ENCODE measurements at regions not wholly inside any gene's neighbourhood (a gene's known extent, or its start where the extent isn't known, plus 50 kb on each side); places are given as distances from the start of the nearest gene placed in this dataset.
A peak's percentile ranks its signal among the peaks of the same experiment; 100 is the strongest.

DNA sequence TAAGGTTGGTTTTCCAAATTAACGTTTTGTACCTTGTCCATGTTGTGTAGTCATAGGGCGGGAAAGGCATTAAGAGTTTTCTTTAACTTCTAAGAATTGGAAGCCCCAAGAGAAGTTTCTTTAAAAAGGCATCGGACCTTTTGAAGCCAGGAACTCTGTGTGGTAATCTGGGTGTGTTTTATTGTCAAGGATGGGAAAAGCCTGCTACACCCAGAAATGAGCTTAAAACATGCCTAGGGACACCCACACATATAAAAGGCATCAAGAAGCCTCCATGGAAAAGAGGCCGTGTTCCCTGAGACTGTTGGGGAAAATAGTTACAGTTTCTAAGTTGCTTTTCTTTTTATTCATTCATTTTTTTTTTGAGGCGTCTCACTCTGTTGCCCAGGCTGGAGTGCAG, 81.0 kb upstream of the PTHLH start:
- TF ChIP-seq, protein P1, sequence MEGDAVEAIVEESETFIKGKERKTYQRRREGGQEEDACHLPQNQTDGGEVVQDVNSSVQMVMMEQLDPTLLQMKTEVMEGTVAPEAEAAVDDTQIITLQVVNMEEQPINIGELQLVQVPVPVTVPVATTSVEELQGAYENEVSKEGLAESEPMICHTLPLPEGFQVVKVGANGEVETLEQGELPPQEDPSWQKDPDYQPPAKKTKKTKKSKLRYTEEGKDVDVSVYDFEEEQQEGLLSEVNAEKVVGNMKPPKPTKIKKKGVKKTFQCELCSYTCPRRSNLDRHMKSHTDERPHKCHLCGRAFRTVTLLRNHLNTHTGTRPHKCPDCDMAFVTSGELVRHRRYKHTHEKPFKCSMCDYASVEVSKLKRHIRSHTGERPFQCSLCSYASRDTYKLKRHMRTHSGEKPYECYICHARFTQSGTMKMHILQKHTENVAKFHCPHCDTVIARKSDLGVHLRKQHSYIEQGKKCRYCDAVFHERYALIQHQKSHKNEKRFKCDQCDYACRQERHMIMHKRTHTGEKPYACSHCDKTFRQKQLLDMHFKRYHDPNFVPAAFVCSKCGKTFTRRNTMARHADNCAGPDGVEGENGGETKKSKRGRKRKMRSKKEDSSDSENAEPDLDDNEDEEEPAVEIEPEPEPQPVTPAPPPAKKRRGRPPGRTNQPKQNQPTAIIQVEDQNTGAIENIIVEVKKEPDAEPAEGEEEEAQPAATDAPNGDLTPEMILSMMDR (IDR thresholded peaks at IDR 0.05; ENCODE audit: extremely low read depth, low read depth, low read length), result no peak

DNA sequence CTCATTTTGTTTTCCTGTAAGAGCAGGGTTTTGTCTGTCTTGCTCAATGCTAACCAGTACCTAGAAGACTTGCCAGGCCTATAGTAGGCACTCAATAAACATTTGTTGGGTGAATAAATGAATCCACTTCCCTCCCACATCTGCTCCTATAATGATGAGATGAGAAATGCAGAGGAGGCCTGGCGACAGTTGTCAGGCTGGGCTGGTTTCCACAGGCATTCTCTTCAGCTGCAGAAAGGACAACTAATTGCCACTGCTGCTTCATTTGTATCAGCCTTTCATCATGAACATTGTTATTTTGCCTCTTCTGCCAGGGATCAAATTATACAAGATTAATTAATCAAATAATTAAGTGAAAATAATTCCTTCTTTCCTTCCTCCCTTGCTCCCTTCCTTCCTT, 82.0 kb upstream of the PTHLH start:
- Histone ChIP-seq H2AFZ (ENCODE audit: low read length) (no peak overlapping the region), H3K4me2 (ENCODE audit: insufficient read depth, low read length) (no peak overlapping the region), H3K4me1 (ENCODE audit: insufficient read depth, low read length) (peaks cover 5% of the 10 kb centered on the region), H3K9me3 (ENCODE audit: low read depth, low read length) (no peaks in the 10 kb centered on the region), H3K27me3 (ENCODE audit: insufficient read depth, low read length) (no peaks in the 10 kb centered on the region), H3K4me3 (ENCODE audit: insufficient read depth, low read length) (no peak overlapping the region), H3K79me2 (ENCODE audit: insufficient read depth, low read length) (no peaks in the 10 kb centered on the region), H4K20me1 (ENCODE audit: insufficient read depth, low read length) (no peaks in the 10 kb centered on the region), H3K36me3 (ENCODE audit: insufficient read depth, low read length) (no peaks in the 10 kb centered on the region), H3K27ac (ENCODE audit: low read depth, low read length) (no peak overlapping the region)
- no peak for DNase-seq (ENCODE audit: insufficient read length, low spot score, missing footprints)
- TF ChIP-seq, protein P1 (IDR thresholded peaks at IDR 0.05; ENCODE audit: extremely low read depth, low read depth, low read length), result no peak

More for the DNA sequence above, 81.0 kb upstream of the PTHLH start:
- DNase-seq (ENCODE audit: insufficient read length, low spot score, missing footprints), result no peak
- H3K36me3 ChIP-seq (ENCODE audit: insufficient read depth, low read length), result no peaks in the 10 kb centered on the region
- H3K4me3 ChIP-seq (ENCODE audit: insufficient read depth, low read length), result no peak overlapping the region
- H3K27ac ChIP-seq (ENCODE audit: low read depth, low read length), result no peak overlapping the region
- peaks cover 5% of the 10 kb centered on the region for H3K4me1 ChIP-seq (ENCODE audit: insufficient read depth, low read length)
- no peaks in the 10 kb centered on the region for H4K20me1 ChIP-seq (ENCODE audit: insufficient read depth, low read length)
- no peaks in the 10 kb centered on the region for H3K79me2 ChIP-seq (ENCODE audit: insufficient read depth, low read length)
- H3K4me2 ChIP-seq (ENCODE audit: insufficient read depth, low read length), result no peak overlapping the region
- H2AFZ ChIP-seq (ENCODE audit: low read length), result no peak overlapping the region
- no peaks in the 10 kb centered on the region for H3K27me3 ChIP-seq (ENCODE audit: insufficient read depth, low read length)
- no peaks in the 10 kb centered on the region for H3K9me3 ChIP-seq (ENCODE audit: low read depth, low read length)

DNA sequence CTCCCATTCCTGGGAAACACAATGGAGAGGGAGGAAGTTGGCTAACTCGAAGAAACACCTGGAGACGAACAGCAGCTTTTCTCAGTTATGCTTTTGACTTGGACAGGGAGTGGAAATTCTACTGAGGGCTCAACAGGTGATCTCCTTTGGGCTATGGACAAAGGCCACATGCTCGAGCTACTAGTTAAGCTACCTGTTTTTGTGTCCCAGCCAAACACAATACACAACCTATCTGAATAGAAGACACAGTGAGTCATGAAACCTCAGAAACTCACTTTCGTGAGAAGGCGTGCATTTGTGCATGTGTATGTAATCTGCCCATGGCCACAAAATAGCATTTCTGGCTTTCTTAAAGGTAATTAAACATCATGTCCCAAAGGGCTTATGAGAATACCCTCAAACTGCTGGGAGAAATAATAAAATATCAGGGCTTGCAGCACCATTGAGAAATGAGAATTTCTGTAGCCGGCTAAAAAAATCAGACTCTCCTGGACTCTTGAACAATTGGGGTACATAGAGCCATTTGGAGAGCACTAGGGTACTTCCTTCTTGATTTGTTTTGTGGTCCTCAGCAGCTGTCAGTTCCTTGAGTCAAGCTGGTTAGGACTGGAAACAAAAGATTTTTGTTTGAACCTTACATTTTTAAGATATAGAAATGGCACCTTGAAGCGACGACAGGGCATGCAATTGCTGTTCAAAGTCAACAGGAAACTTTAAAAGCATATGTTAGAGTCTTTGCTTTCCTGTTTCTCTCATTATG, 85.5 kb upstream of the PTHLH start:
- Histone ChIP-seq H3K4me2 (ENCODE audit: insufficient read depth, low read length) (no peak overlapping the region), H4K20me1 (ENCODE audit: insufficient read depth, low read length) (no peaks in the 10 kb centered on the region), H3K36me3 (ENCODE audit: insufficient read depth, low read length) (no peaks in the 10 kb centered on the region), H3K4me1 (ENCODE audit: insufficient read depth, low read length) (no peaks in the 10 kb centered on the region), H3K9me3 (ENCODE audit: low read depth, low read length) (no peaks in the 10 kb centered on the region), H3K79me2 (ENCODE audit: insufficient read depth, low read length) (no peaks in the 10 kb centered on the region), H2AFZ (ENCODE audit: low read length) (no peak overlapping the region), H3K27me3 (ENCODE audit: insufficient read depth, low read length) (no peaks in the 10 kb centered on the region), H3K27ac (ENCODE audit: low read depth, low read length) (no peak overlapping the region), H3K4me3 (ENCODE audit: insufficient read depth, low read length) (no peak overlapping the region)
- TF ChIP-seq, protein P1 (IDR thresholded peaks at IDR 0.05; ENCODE audit: extremely low read depth, low read depth, low read length), result no peak
- DNase-seq (ENCODE audit: insufficient read length, low spot score, missing footprints), result peak; percentile 77

DNA sequence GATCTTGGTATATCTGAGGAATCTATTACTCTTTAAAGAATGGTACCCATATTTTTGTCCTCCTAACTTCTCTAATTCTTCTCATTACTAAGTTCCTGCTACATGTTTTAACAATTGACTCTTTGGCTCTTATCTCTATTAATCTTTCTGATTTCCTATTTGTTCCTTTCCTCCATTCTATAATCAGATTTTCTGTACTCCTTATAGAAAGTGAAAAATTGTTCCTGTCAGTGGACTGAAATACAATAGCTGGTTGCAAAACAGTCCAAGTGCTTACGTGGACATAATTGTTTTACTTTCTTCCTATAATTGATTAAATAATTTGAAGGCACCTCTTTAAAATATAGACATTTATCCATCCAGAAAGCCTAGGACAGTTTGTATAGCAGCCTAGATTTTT, 86.7 kb upstream of the PTHLH start:
- no peaks in the 10 kb centered on the region for H3K9me3 ChIP-seq (ENCODE audit: low read depth, low read length)
- no peaks in the 10 kb centered on the region for H3K79me2 ChIP-seq (ENCODE audit: insufficient read depth, low read length)
- no peak overlapping the region for H3K27ac ChIP-seq (ENCODE audit: low read depth, low read length)
- no peak overlapping the region for H3K4me3 ChIP-seq (ENCODE audit: insufficient read depth, low read length)
- no peaks in the 10 kb centered on the region for H3K27me3 ChIP-seq (ENCODE audit: insufficient read depth, low read length)
- H3K36me3 ChIP-seq (ENCODE audit: insufficient read depth, low read length), result no peaks in the 10 kb centered on the region
- no peaks in the 10 kb centered on the region for H3K4me1 ChIP-seq (ENCODE audit: insufficient read depth, low read length)
- H4K20me1 ChIP-seq (ENCODE audit: insufficient read depth, low read length), result no peaks in the 10 kb centered on the region
- no peak overlapping the region for H2AFZ ChIP-seq (ENCODE audit: low read length)
- TF ChIP-seq, protein P1 (IDR thresholded peaks at IDR 0.05; ENCODE audit: extremely low read depth, low read depth, low read length), result no peak
- H3K4me2 ChIP-seq (ENCODE audit: insufficient read depth, low read length), result no peak overlapping the region
- DNase-seq (ENCODE audit: insufficient read length, low spot score, missing footprints), result no peak
